Neural progenitor cell (in vitro differentiated cells): ENCODE measurements at regions not wholly inside any gene's neighbourhood (a gene's known extent, or its start where the extent isn't known, plus 50 kb on each side); places are given as distances from the start of the nearest gene placed in this dataset.

Source experiments
- CTCF ChIP-seq: fragments of 200-600 bp; sonication (generic); IDR thresholded peaks from 2 replicates; pipeline ENCODE4 v1.5.1; 2017; ENCODE audit warnings: antibody characterized with exemption, mild to moderate bottlenecking
- EZH2 ChIP-seq: fragments of 200-600 bp; sonication (generic); IDR thresholded peaks from 2 replicates; pipeline ENCODE4 v1.6.1; 2017; ENCODE audit warnings: antibody characterized with exemption, mild to moderate bottlenecking, moderate library complexity

GRCh38 chr3:125671461-125672243, 76.4 kb upstream of the OSBPL11 start:
- no peak for TF ChIP-seq CTCF
- no peak for TF ChIP-seq EZH2
